ENCODE measurements at regions not wholly inside any gene's neighbourhood (a gene's known extent, or its start where the extent isn't known, plus 50 kb on each side); places are given as distances from the start of the nearest gene placed in this dataset.

DNA sequence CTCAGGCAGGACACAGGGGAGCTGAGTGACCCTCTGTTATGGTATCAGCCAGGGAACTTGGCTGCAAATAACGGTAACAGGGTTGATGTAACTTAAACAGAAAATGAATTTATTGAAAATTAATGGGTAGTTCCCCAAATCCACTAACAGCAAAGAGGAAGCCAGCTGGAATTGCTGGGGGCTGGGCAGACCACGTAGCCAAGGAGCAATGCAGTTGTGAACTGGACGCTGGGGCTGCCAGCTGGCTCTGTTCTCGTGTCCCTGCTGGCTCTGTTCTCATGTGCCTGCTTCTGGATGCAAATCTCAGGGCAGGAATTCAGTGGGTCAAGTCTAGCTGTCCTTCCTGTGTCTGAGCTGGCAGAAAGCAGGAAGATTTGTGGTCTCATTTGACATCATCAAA, 1383.3 kb upstream of the TMEM132C start:
- Histone ChIP-seq H3K79me2 (ENCODE audit: insufficient read depth, low read length) (no peaks in the 10 kb centered on the region), H2AFZ (ENCODE audit: low read length) (no peak overlapping the region), H4K8ac (replicated peaks; ENCODE audit: insufficient read length, low read depth, low read length) (no peak overlapping the region), H2BK5ac (ENCODE audit: insufficient read length, low read length) (no peak overlapping the region), H3K23me2 (ENCODE audit: insufficient read length, low read depth, low read length, poor library complexity, severe bottlenecking) (no peaks in the 10 kb centered on the region), H3K27ac (ENCODE audit: insufficient read length, low read depth, low read length) (no peak overlapping the region), H3K14ac (ENCODE audit: insufficient read depth, low read length) (no peak overlapping the region), H4K5ac (ENCODE audit: insufficient read length, low read depth, low read length) (no peak overlapping the region), H3K9me3 (ENCODE audit: control insufficient read depth, low read depth, low read length) (no peaks in the 10 kb centered on the region), H2BK120ac (ENCODE audit: low read depth, low read length, poor library complexity, severe bottlenecking) (no peak overlapping the region), H3K27me3 (ENCODE audit: insufficient read depth, low read length) (no peaks in the 10 kb centered on the region), H3K56ac (ENCODE audit: insufficient read length, low read depth, low read length) (no peak overlapping the region), H3K23ac (ENCODE audit: insufficient read length, low read depth, low read length) (no peak overlapping the region), H3K9ac (ENCODE audit: extremely low read depth, insufficient read length, low read length) (no peak overlapping the region), H4K20me1 (ENCODE audit: control insufficient read depth, insufficient read depth, insufficient read length) (no peaks in the 10 kb centered on the region), H3K4ac (ENCODE audit: low read depth, low read length) (no peak overlapping the region), H3K4me2 (ENCODE audit: insufficient read depth, insufficient read length, low read length) (no peak overlapping the region), H2BK15ac (ENCODE audit: low read depth, low read length) (no peak overlapping the region), H3T11ph (ENCODE audit: low read length) (no peak overlapping the region), H4K91ac (ENCODE audit: insufficient read length, low read depth, low read length) (no peak overlapping the region), H3K4me1 (ENCODE audit: insufficient read depth, low read length) (no peaks in the 10 kb centered on the region), H3K79me1 (ENCODE audit: insufficient read depth, low read depth, low read length, poor library complexity, severe bottlenecking) (no peaks in the 10 kb centered on the region), H2BK12ac (ENCODE audit: insufficient read length, low read depth, low read length) (no peak overlapping the region), H3K18ac (ENCODE audit: insufficient read length, low read depth, low read length) (no peak overlapping the region), H2AK5ac (ENCODE audit: insufficient read length, low read length) (no peak overlapping the region), H2BK20ac (ENCODE audit: low read depth, low read length, poor library complexity, severe bottlenecking) (no peak overlapping the region)
- TF ChIP-seq, protein P1, sequence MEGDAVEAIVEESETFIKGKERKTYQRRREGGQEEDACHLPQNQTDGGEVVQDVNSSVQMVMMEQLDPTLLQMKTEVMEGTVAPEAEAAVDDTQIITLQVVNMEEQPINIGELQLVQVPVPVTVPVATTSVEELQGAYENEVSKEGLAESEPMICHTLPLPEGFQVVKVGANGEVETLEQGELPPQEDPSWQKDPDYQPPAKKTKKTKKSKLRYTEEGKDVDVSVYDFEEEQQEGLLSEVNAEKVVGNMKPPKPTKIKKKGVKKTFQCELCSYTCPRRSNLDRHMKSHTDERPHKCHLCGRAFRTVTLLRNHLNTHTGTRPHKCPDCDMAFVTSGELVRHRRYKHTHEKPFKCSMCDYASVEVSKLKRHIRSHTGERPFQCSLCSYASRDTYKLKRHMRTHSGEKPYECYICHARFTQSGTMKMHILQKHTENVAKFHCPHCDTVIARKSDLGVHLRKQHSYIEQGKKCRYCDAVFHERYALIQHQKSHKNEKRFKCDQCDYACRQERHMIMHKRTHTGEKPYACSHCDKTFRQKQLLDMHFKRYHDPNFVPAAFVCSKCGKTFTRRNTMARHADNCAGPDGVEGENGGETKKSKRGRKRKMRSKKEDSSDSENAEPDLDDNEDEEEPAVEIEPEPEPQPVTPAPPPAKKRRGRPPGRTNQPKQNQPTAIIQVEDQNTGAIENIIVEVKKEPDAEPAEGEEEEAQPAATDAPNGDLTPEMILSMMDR (conservative IDR thresholded peaks at IDR 0.05) = no peak
- 0 out of 4 replicates have a peak, but pooled peaks cover 0 to 3% of the 10 kb centered on the region in 2 experiments for H3K4me1 Mint-ChIP-seq
- no peak overlapping the region for H3K4me3 Mint-ChIP-seq
- no peaks in the 10 kb centered on the region for H3K36me3 Mint-ChIP-seq (ENCODE audit: insufficient read depth in 1 of 3, low read depth in 3 of 3)
- no peak overlapping the region for H3K27ac Mint-ChIP-seq
- peaks cover 2 to 3% of the 10 kb centered on the region in 2 experiments; a peak in 3 of 5 replicates for H3K9me3 Mint-ChIP-seq
- DNase-seq = no peak
- no peaks in the 10 kb centered on the region; the same call in 1 of the 2 replicates for H3K27me3 Mint-ChIP-seq (ENCODE audit: low read depth)
- WGBS (ENCODE audit: extremely low coverage, insufficient read length, low lambda C conversion rate) = no CpG with 5 or more reads among the region's 4 CpGs

Measured in H9 (cell line).